SK-N-SH treated with all-trans-retinoic acid at 6 μM for 48 hours (cell line): ENCODE measurements at regions not wholly inside any gene's neighbourhood (a gene's known extent, or its start where the extent isn't known, plus 50 kb on each side); places are given as distances from the start of the nearest gene placed in this dataset.
A peak's percentile ranks its signal among the peaks of the same experiment; 100 is the strongest.

Source experiments
- ATAC-seq: fragments of 200-7000 bp; cut with Tn5 transposase; 3 replicates; pipeline ENCODE4 v1.9.1; 2020; ENCODE audit warnings: mild to moderate bottlenecking, moderate library complexity
- ARNTL ChIP-seq: fragments of 450-650 bp; formaldehyde crosslinking; IDR thresholded peaks from 2 replicates; pipeline ENCODE4 v1.5.0; 2020; ENCODE audit warnings: low read depth, mild to moderate bottlenecking, moderate library complexity, borderline replicate concordance
- BACH2 ChIP-seq: fragments of 250-450 bp; sonication (Bioruptor Pico); IDR thresholded peaks from 2 replicates; pipeline ENCODE4 v1.9.0; 2021; ENCODE audit warnings: mild to moderate bottlenecking, borderline replicate concordance
- CREB5 ChIP-seq: fragments of 250-450 bp; sonication (Bioruptor Pico); IDR thresholded peaks from 2 replicates; pipeline ENCODE4 v1.5.1; 2020; ENCODE audit warnings: low read depth, mild to moderate bottlenecking, moderate library complexity
- CSDC2 ChIP-seq: fragments of 250-450 bp; sonication (Bioruptor Pico); IDR thresholded peaks from 2 replicates; pipeline ENCODE4 v1.5.0; 2020; ENCODE audit warnings: mild to moderate bottlenecking, moderate library complexity
- CSRNP3 ChIP-seq: fragments of 250-450 bp; sonication (Bioruptor Pico); IDR thresholded peaks from 2 replicates; pipeline ENCODE4 v1.5.1; 2021; ENCODE audit warnings: mild to moderate bottlenecking, moderate library complexity
- ESRRG ChIP-seq: fragments of 250-450 bp; sonication (Bioruptor Pico); IDR thresholded peaks from 2 replicates; pipeline ENCODE4 v1.6.1; 2021; ENCODE audit warnings: mild to moderate bottlenecking
- GLIS3 ChIP-seq: fragments of 250-450 bp; sonication (Bioruptor Pico); IDR thresholded peaks from 2 replicates; pipeline ENCODE4 v1.5.0; 2020; ENCODE audit warnings: mild to moderate bottlenecking, moderate library complexity
- ISL1 ChIP-seq: fragments of 250-450 bp; sonication (Bioruptor Pico); IDR thresholded peaks from 2 replicates; pipeline ENCODE4 v2.1.2; 2022; ENCODE audit warnings: mild to moderate bottlenecking, moderate library complexity
- OSR1 ChIP-seq: fragments of 250-450 bp; sonication (Bioruptor Pico); IDR thresholded peaks from 2 replicates; pipeline ENCODE4 v1.8.0; 2022; ENCODE audit warnings: moderate library complexity, mild to moderate bottlenecking, inconsistent platforms
- PATZ1 ChIP-seq: fragments of 250-450 bp; sonication (Bioruptor Pico); IDR thresholded peaks from 2 replicates; pipeline ENCODE4 v1.8.0; 2020; ENCODE audit warnings: mild to moderate bottlenecking, moderate library complexity, borderline replicate concordance
- POU6F1 ChIP-seq: fragments of 250-450 bp; sonication (Bioruptor Pico); IDR thresholded peaks from 2 replicates; pipeline ENCODE4 v1.8.0; 2021; ENCODE audit warnings: low read depth, mild to moderate bottlenecking, moderate library complexity, borderline replicate concordance
- PPARA ChIP-seq: fragments of 250-450 bp; sonication (Bioruptor Pico); IDR thresholded peaks from 2 replicates; pipeline ENCODE4 v1.5.0; 2020; ENCODE audit warnings: mild to moderate bottlenecking, borderline replicate concordance
- RARB ChIP-seq: fragments of 250-450 bp; sonication (Bioruptor Pico); IDR thresholded peaks from 2 replicates; pipeline ENCODE4 v1.8.0; 2021; ENCODE audit warnings: mild to moderate bottlenecking, moderate library complexity
- SNAI2 ChIP-seq: fragments of 250-450 bp; sonication (Bioruptor Pico); IDR thresholded peaks from 2 replicates; pipeline ENCODE4 v1.5.0; 2020; ENCODE audit warnings: mild to moderate bottlenecking, moderate library complexity
- TCF4 ChIP-seq: fragments of 250-450 bp; sonication (Bioruptor Pico); IDR thresholded peaks from 2 replicates; pipeline ENCODE4 v1.8.0; 2021; ENCODE audit warnings: mild to moderate bottlenecking, moderate library complexity, borderline replicate concordance
- TOX ChIP-seq: fragments of 250-450 bp; sonication (Bioruptor Pico); IDR thresholded peaks from 2 replicates; pipeline ENCODE4 v1.8.0; 2021; ENCODE audit warnings: mild to moderate bottlenecking, moderate library complexity, borderline replicate concordance
- TSHZ2 ChIP-seq: fragments of 250-450 bp; sonication (Bioruptor Pico); IDR thresholded peaks from 2 replicates; pipeline ENCODE4 v1.5.0; 2020; ENCODE audit warnings: mild to moderate bottlenecking, moderate library complexity
- ZC3H10 ChIP-seq: fragments of 250-450 bp; sonication (Bioruptor Pico); IDR thresholded peaks from 2 replicates; pipeline ENCODE4 v1.5.1; 2021; ENCODE audit warnings: mild to moderate bottlenecking, moderate library complexity
- ZFP3 ChIP-seq: fragments of 250-450 bp; sonication (Bioruptor Pico); IDR thresholded peaks from 2 replicates; pipeline ENCODE4 v1.5.0; 2020; ENCODE audit warnings: mild to moderate bottlenecking, moderate library complexity
- ZFP30 ChIP-seq: fragments of 450-650 bp; formaldehyde crosslinking; IDR thresholded peaks from 2 replicates; pipeline ENCODE4 v1.5.0; 2022; ENCODE audit warnings: mild to moderate bottlenecking, moderate library complexity
- ZNF565 ChIP-seq: fragments of 450-650 bp; formaldehyde crosslinking; conservative IDR thresholded peaks from 2 replicates; pipeline ENCODE4 v1.5.0; 2020; ENCODE audit warnings: low read depth, mild to moderate bottlenecking, moderate library complexity
- ZNF70 ChIP-seq: fragments of 450-650 bp; formaldehyde crosslinking; IDR thresholded peaks from 2 replicates; pipeline ENCODE4 v1.5.0; 2020; ENCODE audit warnings: mild to moderate bottlenecking, moderate library complexity
- ZNF8 ChIP-seq: fragments of 450-650 bp; formaldehyde crosslinking; IDR thresholded peaks from 2 replicates; pipeline ENCODE4 v1.5.0; 2020; ENCODE audit warnings: mild to moderate bottlenecking, moderate library complexity

GRCh38 chr1:181175955-181176354, 87.5 kb downstream of the IER5 start:
- no peak for ATAC-seq
- no peak for TF ChIP-seq RARB (CRISPR knock-in tag)

- TF ChIP-seq ZFP30 (CRISPR knock-in tag) (no peak), CREB5 (CRISPR knock-in tag) (no peak), TOX (no peak), SNAI2 (CRISPR knock-in tag) (no peak), ESRRG (no peak), TSHZ2 (CRISPR knock-in tag) (no peak), ISL1 (CRISPR knock-in tag) (no peak), RARB (CRISPR knock-in tag) (no peak), TCF4 (no peak), BACH2 (CRISPR knock-in tag) (no peak)
- peak; percentile 33; the same call in 2 of the 3 replicates for ATAC-seq
Measured at GRCh38 chr1:181178241-181178879, 89.9 kb downstream of the IER5 start.

- TF ChIP-seq OSR1 (CRISPR knock-in tag) (no peak), ZFP3 (no peak), POU6F1 (no peak), ZNF565 (CRISPR knock-in tag) (no peak), CREB5 (CRISPR knock-in tag) (no peak), TSHZ2 (CRISPR knock-in tag) (no peak), ZC3H10 (CRISPR knock-in tag) (no peak), ISL1 (CRISPR knock-in tag) (no peak), ZFP30 (CRISPR knock-in tag) (no peak), BACH2 (CRISPR knock-in tag) (no peak), ZNF8 (CRISPR knock-in tag) (no peak), PATZ1 (CRISPR knock-in tag) (no peak), GLIS3 (CRISPR knock-in tag) (no peak), ZNF70 (CRISPR knock-in tag) (no peak), PPARA (no peak), CSRNP3 (no peak), ESRRG (no peak), ARNTL (CRISPR knock-in tag) (no peak), CSDC2 (CRISPR knock-in tag) (no peak), SNAI2 (CRISPR knock-in tag) (no peak)
Measured at GRCh38 chr1:181179279-181179986, 90.9 kb downstream of the IER5 start.

More at GRCh38 chr1:181179279-181179986, 90.9 kb downstream of the IER5 start:
- no peak for ATAC-seq
